HL-60 (cell line): ENCODE measurements at regions not wholly inside any gene's neighbourhood (a gene's known extent, or its start where the extent isn't known, plus 50 kb on each side); places are given as distances from the start of the nearest gene placed in this dataset.

Experiments
- DNase-seq, 2 experiments: peaks; one replicate each; pipeline ENCODE4 v3.0.0-alpha.2; 2010 to 2020; ENCODE audit warnings: low read depth in 1 of 2, low spot score in 1 of 2
- H3K27ac ChIP-seq: fragments of 250-450 bp; sonication (Bioruptor Pico); replicated peaks from 2 replicates; pipeline ENCODE4 v1.5.1; 2020; ENCODE audit warnings: mild to moderate bottlenecking, moderate library complexity
- H3K27me3 ChIP-seq: fragments of 250-450 bp; sonication (Bioruptor Pico); 2 replicates; pipeline ENCODE4 v1.5.1; 2021; ENCODE audit warnings: mild to moderate bottlenecking, moderate library complexity; ENCODE audit not compliant: insufficient read depth, poor library complexity, severe bottlenecking
- H3K4me3 ChIP-seq: replicated peaks from 2 replicates; pipeline ENCODE4 v1.5.1; 2011; ENCODE audit warnings: mild to moderate bottlenecking, control low read depth, low read length; ENCODE audit not compliant: insufficient read depth
- GABPA ChIP-seq: IDR thresholded peaks from 2 replicates; pipeline ENCODE4 v1.6.1; 2012; ENCODE audit warnings: low read depth
- POLR2AphosphoS5 ChIP-seq: IDR thresholded peaks from 2 replicates; pipeline ENCODE4 v1.6.1; 2012; ENCODE audit warnings: low read depth
- SPI1 ChIP-seq: IDR thresholded peaks from 2 replicates; pipeline ENCODE4 v1.6.1; 2012; ENCODE audit warnings: low read depth, mild to moderate bottlenecking, borderline replicate concordance
- TF ChIP-seq, protein P1 (sequence below): IDR thresholded peaks from 2 replicates; pipeline ENCODE4 v1.6.1; 2012; ENCODE audit warnings: low read depth; ENCODE audit not compliant: insufficient replicate concordance
- TF ChIP-seq, protein P2 (sequence below): IDR thresholded peaks from one replicate; pipeline ENCODE4 v1.5.1; 2011; ENCODE audit warnings: low read length, control low read depth, inconsistent platforms; ENCODE audit not compliant: insufficient read depth

DNA sequence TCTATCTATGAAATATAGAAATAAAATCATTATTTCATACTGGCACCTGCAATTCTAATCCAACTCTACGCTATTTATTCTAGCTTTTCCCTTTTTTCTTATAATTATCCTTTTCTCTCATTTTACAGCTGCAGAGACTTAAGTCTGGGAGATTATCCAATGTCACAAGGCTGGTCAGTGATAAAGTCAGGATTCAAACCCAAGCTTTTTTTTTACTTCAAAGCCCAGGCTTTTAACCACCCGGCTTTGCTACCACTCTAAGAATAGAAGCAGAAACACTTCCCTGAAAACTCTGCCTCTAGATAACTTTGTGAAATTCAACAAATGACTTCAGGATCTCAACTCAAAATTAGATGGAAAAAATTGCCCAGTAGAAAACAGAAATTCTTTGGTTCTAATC lies 552.5 kb downstream of the IPMK start:
- no peak overlapping the region for H3K4me3 ChIP-seq
- TF ChIP-seq, protein P1, sequence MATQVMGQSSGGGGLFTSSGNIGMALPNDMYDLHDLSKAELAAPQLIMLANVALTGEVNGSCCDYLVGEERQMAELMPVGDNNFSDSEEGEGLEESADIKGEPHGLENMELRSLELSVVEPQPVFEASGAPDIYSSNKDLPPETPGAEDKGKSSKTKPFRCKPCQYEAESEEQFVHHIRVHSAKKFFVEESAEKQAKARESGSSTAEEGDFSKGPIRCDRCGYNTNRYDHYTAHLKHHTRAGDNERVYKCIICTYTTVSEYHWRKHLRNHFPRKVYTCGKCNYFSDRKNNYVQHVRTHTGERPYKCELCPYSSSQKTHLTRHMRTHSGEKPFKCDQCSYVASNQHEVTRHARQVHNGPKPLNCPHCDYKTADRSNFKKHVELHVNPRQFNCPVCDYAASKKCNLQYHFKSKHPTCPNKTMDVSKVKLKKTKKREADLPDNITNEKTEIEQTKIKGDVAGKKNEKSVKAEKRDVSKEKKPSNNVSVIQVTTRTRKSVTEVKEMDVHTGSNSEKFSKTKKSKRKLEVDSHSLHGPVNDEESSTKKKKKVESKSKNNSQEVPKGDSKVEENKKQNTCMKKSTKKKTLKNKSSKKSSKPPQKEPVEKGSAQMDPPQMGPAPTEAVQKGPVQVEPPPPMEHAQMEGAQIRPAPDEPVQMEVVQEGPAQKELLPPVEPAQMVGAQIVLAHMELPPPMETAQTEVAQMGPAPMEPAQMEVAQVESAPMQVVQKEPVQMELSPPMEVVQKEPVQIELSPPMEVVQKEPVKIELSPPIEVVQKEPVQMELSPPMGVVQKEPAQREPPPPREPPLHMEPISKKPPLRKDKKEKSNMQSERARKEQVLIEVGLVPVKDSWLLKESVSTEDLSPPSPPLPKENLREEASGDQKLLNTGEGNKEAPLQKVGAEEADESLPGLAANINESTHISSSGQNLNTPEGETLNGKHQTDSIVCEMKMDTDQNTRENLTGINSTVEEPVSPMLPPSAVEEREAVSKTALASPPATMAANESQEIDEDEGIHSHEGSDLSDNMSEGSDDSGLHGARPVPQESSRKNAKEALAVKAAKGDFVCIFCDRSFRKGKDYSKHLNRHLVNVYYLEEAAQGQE: no peak
- TF ChIP-seq SPI1 (no peak), GABPA (no peak)
- TF ChIP-seq, protein P2, sequence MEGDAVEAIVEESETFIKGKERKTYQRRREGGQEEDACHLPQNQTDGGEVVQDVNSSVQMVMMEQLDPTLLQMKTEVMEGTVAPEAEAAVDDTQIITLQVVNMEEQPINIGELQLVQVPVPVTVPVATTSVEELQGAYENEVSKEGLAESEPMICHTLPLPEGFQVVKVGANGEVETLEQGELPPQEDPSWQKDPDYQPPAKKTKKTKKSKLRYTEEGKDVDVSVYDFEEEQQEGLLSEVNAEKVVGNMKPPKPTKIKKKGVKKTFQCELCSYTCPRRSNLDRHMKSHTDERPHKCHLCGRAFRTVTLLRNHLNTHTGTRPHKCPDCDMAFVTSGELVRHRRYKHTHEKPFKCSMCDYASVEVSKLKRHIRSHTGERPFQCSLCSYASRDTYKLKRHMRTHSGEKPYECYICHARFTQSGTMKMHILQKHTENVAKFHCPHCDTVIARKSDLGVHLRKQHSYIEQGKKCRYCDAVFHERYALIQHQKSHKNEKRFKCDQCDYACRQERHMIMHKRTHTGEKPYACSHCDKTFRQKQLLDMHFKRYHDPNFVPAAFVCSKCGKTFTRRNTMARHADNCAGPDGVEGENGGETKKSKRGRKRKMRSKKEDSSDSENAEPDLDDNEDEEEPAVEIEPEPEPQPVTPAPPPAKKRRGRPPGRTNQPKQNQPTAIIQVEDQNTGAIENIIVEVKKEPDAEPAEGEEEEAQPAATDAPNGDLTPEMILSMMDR: no peak
- peaks cover 2% of the 10 kb centered on the region for H3K27me3 ChIP-seq
- no peak overlapping the region for H3K27ac ChIP-seq
- DNase-seq: no peak

DNA sequence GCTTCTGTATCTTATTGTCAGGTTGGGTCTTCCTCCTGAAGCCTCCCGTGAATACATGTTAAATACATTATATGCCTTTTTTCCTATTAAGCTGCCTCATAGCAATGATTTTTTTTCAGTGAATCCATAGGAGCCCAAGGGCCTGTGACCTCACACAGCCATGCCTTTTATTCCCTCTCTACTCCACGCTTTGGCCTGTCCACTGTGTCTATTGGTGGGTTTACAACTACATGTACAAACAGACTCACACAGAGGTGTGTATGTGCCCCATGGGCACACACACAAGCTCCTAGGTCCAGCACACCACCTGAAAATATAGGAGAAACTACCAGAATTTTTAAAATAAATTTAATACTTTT lies 560.4 kb downstream of the IPMK start:
- no peak overlapping the region for H3K4me3 ChIP-seq
- H3K27ac ChIP-seq: no peak overlapping the region
- H3K27me3 ChIP-seq: peaks cover 2% of the 10 kb centered on the region
- no peak for DNase-seq
- TF ChIP-seq, protein P1: no peak
- TF ChIP-seq, protein P2: no peak
- TF ChIP-seq GABPA: no peak
- TF ChIP-seq SPI1: no peak
- no peak for TF ChIP-seq POLR2AphosphoS5

DNA sequence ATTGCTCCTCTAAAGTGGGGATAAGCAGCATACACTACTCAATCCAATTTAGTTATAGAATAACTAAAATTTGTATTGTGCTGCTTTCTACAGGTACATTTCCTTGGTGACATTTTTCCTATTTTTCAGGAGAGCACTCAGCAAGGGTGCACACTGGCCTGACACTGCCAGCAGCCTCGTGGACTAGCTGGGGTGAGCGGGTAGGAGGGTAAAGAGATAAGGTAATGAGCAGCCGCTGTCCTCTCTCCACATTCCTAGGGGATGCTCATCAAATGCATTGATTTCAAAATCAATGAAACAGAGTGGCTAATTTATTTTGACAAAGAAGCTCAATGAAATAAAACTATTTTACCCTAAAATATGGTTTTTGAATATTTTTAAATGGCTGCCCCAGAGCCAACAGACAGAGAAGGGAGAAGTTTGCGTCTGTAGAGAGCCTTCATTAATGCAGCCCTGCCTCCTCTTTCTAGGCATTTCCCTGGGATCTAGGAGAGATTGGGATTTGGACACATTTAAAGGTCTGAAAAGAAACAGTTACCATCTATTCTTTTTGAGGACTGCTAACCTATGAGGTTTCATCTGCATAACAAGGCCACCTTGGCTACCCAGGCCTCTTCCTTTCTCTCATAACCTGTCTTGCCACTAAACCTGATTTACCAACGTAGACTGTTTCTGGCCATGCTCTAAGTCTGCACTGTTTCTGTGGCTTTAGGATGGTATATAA lies 561.0 kb downstream of the IPMK start:
- H3K4me3 ChIP-seq: no peak overlapping the region
- H3K27me3 ChIP-seq: peaks cover 2% of the 10 kb centered on the region
- H3K27ac ChIP-seq: no peak overlapping the region
- no peak for DNase-seq
- no peak for TF ChIP-seq SPI1
- no peak for TF ChIP-seq GABPA
- TF ChIP-seq, protein P2: no peak
- TF ChIP-seq POLR2AphosphoS5: no peak
- TF ChIP-seq, protein P1: no peak
